Vagina (tissue), 2 donors: ENCODE measurements at regions not wholly inside any gene's neighbourhood (a gene's known extent, or its start where the extent isn't known, plus 50 kb on each side); places are given as distances from the start of the nearest gene placed in this dataset.

Experiments used
- DNase-seq, 2 donors: peaks; one replicate each; pipeline ENCODE4 v3.0.0-alpha.2; 2017; ENCODE audit errors: extremely low spot score in 2 of 2
- H3K27ac ChIP-seq: fragments of 200-600 bp; sonication (generic); one replicate; pipeline ENCODE4 v1.5.1; 2019
- H3K27me3 ChIP-seq: fragments of 200-600 bp; sonication (generic); one replicate; pipeline ENCODE4 v1.5.1; 2019
- H3K36me3 ChIP-seq, 2 donors: fragments of 200-600 bp; sonication (generic); one replicate each; pipeline ENCODE4 v1.5.1; 2017 to 2019
- H3K4me1 ChIP-seq: fragments of 200-600 bp; sonication (generic); one replicate; pipeline ENCODE4 v1.5.1; 2019
- H3K4me3 ChIP-seq, 2 donors: fragments of 200-600 bp; sonication (generic); 1 replicate in 1 of 2; 2 replicates in 1 of 2; pipeline ENCODE4 v1.5.1; 2016 to 2019
- H3K9me3 ChIP-seq: fragments of 200-600 bp; sonication (generic); one replicate; pipeline ENCODE4 v1.5.1; 2019
- CTCF ChIP-seq, 3 experiments: fragments of 450-650 bp in 2 of 3; fragments of 200-600 bp in 1 of 3; sonication (generic) in 1 of 3; IDR thresholded peaks; one replicate each; pipeline ENCODE4 v1.5.1; 2017 to 2019; ENCODE audit warnings: antibody characterized with exemption in 3 of 3, mild to moderate bottlenecking in 2 of 3, moderate library complexity in 2 of 3
- POLR2A ChIP-seq, 2 donors: fragments of 450-650 bp; IDR thresholded peaks; one replicate each; pipeline ENCODE4 v1.6.1; 2017; ENCODE audit warnings: antibody characterized with exemption in 2 of 2, mild to moderate bottlenecking in 2 of 2, moderate library complexity in 2 of 2
- POLR2AphosphoS5 ChIP-seq, 2 donors: sonication (generic); formaldehyde crosslinking; IDR thresholded peaks; one replicate each; pipeline ENCODE4 v1.9.0; 2017; ENCODE audit warnings: antibody characterized with exemption in 2 of 2, mild to moderate bottlenecking in 2 of 2, low read depth in 1 of 2; ENCODE audit not compliant: insufficient read depth in 1 of 2
- intact Hi-C: fragments of 100-400 bp; cut with DNase I; formaldehyde crosslinking; loops from one replicate; pipeline ENCODE4 v1.15.1; 2023

DNA sequence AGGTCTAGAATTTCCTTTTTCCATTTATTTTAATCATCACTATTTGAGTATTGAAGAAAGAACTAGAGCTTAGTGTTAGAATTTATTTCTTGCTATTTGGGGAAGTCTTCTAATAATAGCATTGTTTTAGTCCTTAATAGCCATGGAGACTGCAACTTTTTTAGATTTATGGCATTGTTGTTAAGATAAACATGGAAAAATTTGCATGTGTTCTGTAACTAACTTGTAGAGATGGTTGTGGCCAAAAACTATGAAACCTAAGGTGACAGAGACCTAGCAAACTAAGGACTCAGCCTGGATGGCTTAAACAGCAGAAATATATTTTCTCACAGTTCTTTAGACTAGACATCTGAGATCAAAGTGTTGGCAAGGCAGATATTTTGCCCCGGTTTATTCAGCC is 246.4 kb downstream of the SPRY2 start:
- no peak for DNase-seq
- Histone ChIP-seq H3K27ac (no peak overlapping the region), H3K4me1 (no peaks in the 10 kb centered on the region), H3K4me3 (no peak overlapping the region), H3K9me3 (no peaks in the 10 kb centered on the region), H3K36me3 (no peaks in the 10 kb centered on the region), H3K27me3 (no peaks in the 10 kb centered on the region)
- intact Hi-C loops, result no loop called here
- TF ChIP-seq POLR2AphosphoS5 (IDR thresholded peaks at IDR 0.05; ENCODE audit: insufficient read depth in 1 of 2, low read depth in 1 of 2) (no peak), POLR2A (IDR thresholded peaks at IDR 0.05) (no peak), CTCF (IDR thresholded peaks at IDR 0.05) (no peak)

DNA sequence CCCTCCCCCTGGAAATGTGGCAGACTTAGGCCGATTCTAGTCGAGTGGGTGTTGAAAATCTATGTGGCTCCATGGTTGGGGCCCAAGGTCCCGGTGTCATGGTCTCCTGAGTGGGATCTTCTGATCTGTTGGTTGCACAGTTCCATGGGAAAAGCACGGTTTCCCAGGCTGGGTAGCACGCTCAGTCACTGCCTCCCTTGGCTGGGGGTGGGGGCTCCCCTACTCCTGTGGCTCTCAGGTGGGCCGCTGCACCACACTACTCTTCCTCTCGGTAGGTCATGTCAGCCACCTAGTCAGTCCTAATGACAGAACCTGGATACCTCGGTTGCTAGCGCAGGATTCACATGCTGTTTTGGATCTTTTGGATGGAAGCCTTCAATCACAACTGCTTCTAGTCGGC is 247.0 kb downstream of the SPRY2 start:
- TF ChIP-seq POLR2A (IDR thresholded peaks at IDR 0.05) (no peak), CTCF (IDR thresholded peaks at IDR 0.05) (no peak), POLR2AphosphoS5 (IDR thresholded peaks at IDR 0.05; ENCODE audit: insufficient read depth in 1 of 2, low read depth in 1 of 2) (no peak)
- Histone ChIP-seq H3K9me3 (no peaks in the 10 kb centered on the region), H3K4me1 (no peaks in the 10 kb centered on the region), H3K4me3 (no peak overlapping the region), H3K27me3 (no peaks in the 10 kb centered on the region), H3K36me3 (no peaks in the 10 kb centered on the region), H3K27ac (no peak overlapping the region)
- intact Hi-C loops, result no loop called here
- no peak for DNase-seq

DNA sequence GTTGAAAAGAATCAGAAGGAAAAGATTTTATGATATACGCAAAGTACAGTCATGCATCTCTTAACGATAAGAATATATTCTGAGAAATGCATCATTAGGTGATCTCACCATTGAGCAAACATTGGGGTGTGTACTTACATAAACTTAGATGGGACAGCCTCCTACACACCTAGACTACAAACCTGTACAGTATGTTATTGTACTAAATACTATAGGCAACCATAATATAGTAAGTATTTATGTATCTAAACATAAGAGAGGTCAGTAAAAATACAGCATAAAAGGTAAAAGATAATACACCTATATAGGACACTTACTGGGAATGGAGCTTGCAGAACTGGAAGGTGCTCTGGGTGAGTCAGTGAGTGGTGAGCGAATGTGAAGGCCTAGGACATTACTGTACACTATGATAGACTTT is 254.6 kb downstream of the SPRY2 start:
- DNase-seq, result no peak
- Histone ChIP-seq H3K4me1 (peaks cover 13% of the 10 kb centered on the region), H3K9me3 (no peaks in the 10 kb centered on the region), H3K4me3 (no peak overlapping the region), H3K27ac (no peak overlapping the region), H3K27me3 (no peaks in the 10 kb centered on the region), H3K36me3 (no peaks in the 10 kb centered on the region)
- intact Hi-C loops, result no loop called here
- TF ChIP-seq POLR2AphosphoS5 (IDR thresholded peaks at IDR 0.05; ENCODE audit: insufficient read depth in 1 of 2, low read depth in 1 of 2) (peak in 1 of 2 donors; percentile 19), POLR2A (IDR thresholded peaks at IDR 0.05) (no peak)

DNA sequence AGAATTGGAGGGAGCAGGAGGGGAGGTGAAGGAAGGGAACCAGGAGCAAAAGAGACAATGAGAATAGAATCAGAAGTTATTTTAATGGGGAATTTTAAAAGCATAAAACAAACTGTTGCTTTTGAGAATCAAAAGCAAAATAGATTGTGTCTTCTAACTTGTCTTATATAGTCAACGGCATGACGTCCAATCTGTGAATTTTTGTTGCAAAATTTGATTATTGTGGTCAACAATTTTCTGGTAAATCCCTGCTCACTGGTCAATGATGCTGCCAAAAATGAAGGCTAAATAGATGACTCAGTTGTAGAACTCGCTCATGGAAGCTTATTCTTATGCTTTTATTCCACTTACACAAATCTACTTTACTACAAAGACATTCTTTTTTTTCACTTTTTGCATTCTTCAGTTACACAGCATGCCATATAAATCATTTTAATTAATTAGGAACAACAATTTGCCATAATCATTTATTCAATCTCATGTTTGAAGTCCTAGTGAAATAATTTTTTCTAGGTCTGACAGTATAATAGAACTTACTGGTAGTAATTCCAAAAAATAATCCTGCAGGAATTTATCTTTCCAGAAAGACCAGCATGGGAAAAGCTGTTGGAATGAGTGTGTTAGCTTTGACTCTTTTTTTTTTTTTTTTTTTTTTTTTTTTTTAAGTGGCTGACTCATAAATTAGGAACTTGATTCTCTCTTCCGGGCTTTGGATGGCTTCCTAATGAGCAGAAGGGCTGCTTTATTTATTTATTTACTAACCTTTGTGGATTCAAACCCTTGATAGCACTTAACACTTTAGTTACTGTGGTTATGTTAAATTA is 256.9 kb downstream of the SPRY2 start:
- H3K27ac ChIP-seq, result no peak overlapping the region
- H3K27me3 ChIP-seq, result no peaks in the 10 kb centered on the region
- TF ChIP-seq POLR2AphosphoS5 (IDR thresholded peaks at IDR 0.05; ENCODE audit: insufficient read depth in 1 of 2, low read depth in 1 of 2), result no peak
- H3K4me1 ChIP-seq, result peaks cover 13% of the 10 kb centered on the region
- intact Hi-C loops, result no loop called here
- DNase-seq, result no peak
- H3K9me3 ChIP-seq, result no peaks in the 10 kb centered on the region
- no peaks in the 10 kb centered on the region for H3K36me3 ChIP-seq
- no peak overlapping the region for H3K4me3 ChIP-seq

- Histone ChIP-seq H3K36me3 (no peaks in the 10 kb centered on the region), H3K4me1 (peaks cover 13% of the 10 kb centered on the region), H3K9me3 (no peaks in the 10 kb centered on the region), H3K4me3 (no peak overlapping the region), H3K27ac (no peak overlapping the region), H3K27me3 (no peaks in the 10 kb centered on the region)
- no peak for DNase-seq
- TF ChIP-seq CTCF (IDR thresholded peaks at IDR 0.05) (no peak), POLR2A (IDR thresholded peaks at IDR 0.05) (no peak), POLR2AphosphoS5 (IDR thresholded peaks at IDR 0.05; ENCODE audit: insufficient read depth in 1 of 2, low read depth in 1 of 2) (no peak)
- intact Hi-C loops, result no loop called here
These were observed 257.7 kb downstream of the SPRY2 start for GRCh38 chr13:80083081-80083852.
